UCSD-AML1 (cell line): ENCODE measurements at regions not wholly inside any gene's neighbourhood (a gene's known extent, or its start where the extent isn't known, plus 50 kb on each side); places are given as distances from the start of the nearest gene placed in this dataset.
"Not testable (repeated sequence)": the region's sequence is repeated elsewhere in the genome, so short reads cannot be mapped to it uniquely, and the experiment has no call there.

Source experiments
- DNase-seq: peaks from one replicate; lab custom pipeline; 2025; ENCODE audit not compliant: unreplicated experiment; lab: John Stamatoyannopoulos, UW

GRCh38 chr3:66838704-66839103 lies 159.4 kb upstream of the KBTBD8 start:
- no peak for DNase-seq

- no peak for DNase-seq
Observed at GRCh38 chr3:66839508-66839907, 158.6 kb upstream of the KBTBD8 start.

GRCh38 chr3:66842761-66843464 lies 155.2 kb upstream of the KBTBD8 start:
- not testable (repeated sequence) for DNase-seq

GRCh38 chr3:66851894-66852613 lies 146.1 kb upstream of the KBTBD8 start:
- DNase-seq, result no peak

GRCh38 chr3:66854601-66855151 lies 143.4 kb upstream of the KBTBD8 start:
- DNase-seq, result no peak

- no peak for DNase-seq
Observed at GRCh38 chr3:66856533-66856932, 141.6 kb upstream of the KBTBD8 start.

- no peak for DNase-seq
Observed at GRCh38 chr3:66858656-66859381, 139.3 kb upstream of the KBTBD8 start.

- no peak for DNase-seq
Observed at GRCh38 chr3:66860771-66861170, 137.3 kb upstream of the KBTBD8 start.

GRCh38 chr3:66863205-66864111 lies 134.6 kb upstream of the KBTBD8 start:
- DNase-seq, result no peak

GRCh38 chr3:66884659-66885058 lies 113.4 kb upstream of the KBTBD8 start:
- DNase-seq, result no peak

GRCh38 chr3:66885326-66886000 lies 112.6 kb upstream of the KBTBD8 start:
- DNase-seq, result no peak

GRCh38 chr3:66889750-66890494 lies 108.2 kb upstream of the KBTBD8 start:
- no peak for DNase-seq

- no peak for DNase-seq
Observed at GRCh38 chr3:66898155-66898554, 100.0 kb upstream of the KBTBD8 start.

GRCh38 chr3:66904336-66904735 lies 93.8 kb upstream of the KBTBD8 start:
- no peak for DNase-seq

- no peak for DNase-seq
Observed at GRCh38 chr3:66904831-66905493, 93.1 kb upstream of the KBTBD8 start.

- DNase-seq, result no peak
Observed at GRCh38 chr3:66907136-66907535, 91.0 kb upstream of the KBTBD8 start.

GRCh38 chr3:66910266-66911055 lies 87.6 kb upstream of the KBTBD8 start:
- no peak for DNase-seq

GRCh38 chr3:66912306-66912705 lies 85.8 kb upstream of the KBTBD8 start:
- no peak for DNase-seq
